H1 (cell line): ENCODE measurements at regions not wholly inside any gene's neighbourhood (a gene's known extent, or its start where the extent isn't known, plus 50 kb on each side); places are given as distances from the start of the nearest gene placed in this dataset.

Source experiments
- CTCF ChIA-PET: fragments of 300-600 bp; sonication (Branson Sonifier 250); formaldehyde crosslinking; loops from one replicate; lab custom pipeline; 2021; ENCODE audit not compliant: partially characterized antibody; lab: Charles Lee
- POLR2A ChIA-PET: fragments of 300-600 bp; sonication (Branson Sonifier 250); formaldehyde crosslinking; loops from one replicate; lab custom pipeline; 2021; ENCODE audit warnings: inconsistent platforms; ENCODE audit not compliant: partially characterized antibody; lab: Charles Lee
- DNase-seq, 2 experiments: peaks; one replicate each; pipeline versions ENCODE4 v3.0.0 to v3.0.0-alpha.2; 2010 to 2022; ENCODE audit warnings: low spot score in 2 of 2, low read depth in 1 of 2, mixed read lengths in 1 of 2
- FAIRE-seq: peaks from 2 replicates; lab custom pipeline; 2011; peaks lifted over from hg19 to GRCh38; lab: Jason Lieb, UNC
- H2AFZ ChIP-seq: 2 replicates; pipeline ENCODE4 v1.8.1; 2012; ENCODE audit warnings: low read length, inconsistent platforms
- H2AK5ac ChIP-seq: 2 replicates; pipeline ENCODE4 v1.6.1; 2013; ENCODE audit warnings: low read depth, low read length
- H2BK120ac ChIP-seq: replicated peaks from 2 replicates; pipeline ENCODE3; 2013; ENCODE audit warnings: low read depth, low read length, inconsistent platforms
- H2BK12ac ChIP-seq: 2 replicates; pipeline ENCODE4 v1.6.1; 2013; ENCODE audit warnings: low read depth, low read length
- H2BK15ac ChIP-seq: 2 replicates; pipeline ENCODE4 v1.6.1; 2013; ENCODE audit warnings: low read length
- H2BK20ac ChIP-seq: 2 replicates; pipeline ENCODE4 v1.6.1; 2013; ENCODE audit warnings: low read length
- H2BK5ac ChIP-seq: 2 replicates; pipeline ENCODE4 v1.6.1; 2013; ENCODE audit warnings: low read depth, low read length
- H3K14ac ChIP-seq: 2 replicates; pipeline ENCODE4 v1.6.1; 2013; ENCODE audit warnings: inconsistent platforms; ENCODE audit not compliant: insufficient read length
- H3K18ac ChIP-seq: 2 replicates; pipeline ENCODE4 v1.6.1; 2013; ENCODE audit warnings: low read length; ENCODE audit errors: extremely low read depth
- H3K23ac ChIP-seq: 2 replicates; pipeline ENCODE4 v1.6.1; 2013; ENCODE audit warnings: inconsistent platforms; ENCODE audit not compliant: insufficient read length
- H3K23me2 ChIP-seq: 2 replicates; pipeline ENCODE4 v1.6.1; 2013; ENCODE audit warnings: low read depth, low read length
- H3K27ac ChIP-seq: 2 replicates; pipeline ENCODE4 v1.6.1; 2011; ENCODE audit warnings: low read depth, low read length, inconsistent platforms
- H3K27me3 ChIP-seq, 4 experiments: replicated peaks in 1 of 4; 1 replicate in 1 of 4; 2 replicates in 3 of 4; pipeline versions ENCODE4 v1.6.1 to v1.8.1; 2011 to 2013; ENCODE audit warnings: low read length in 3 of 4, mild to moderate bottlenecking in 3 of 4, inconsistent platforms in 2 of 4, mixed read lengths in 2 of 4, moderate library complexity in 1 of 4; ENCODE audit not compliant: control insufficient read depth in 3 of 4, insufficient read depth in 3 of 4; ENCODE audit errors: extremely low read depth in 1 of 4
- H3K36me3 ChIP-seq, 4 experiments: 2 replicates each; pipeline versions ENCODE4 v1.6.1 to v1.8.1; 2011 to 2013; ENCODE audit warnings: mild to moderate bottlenecking in 4 of 4, low read length in 3 of 4, moderate library complexity in 2 of 4, control low read depth in 1 of 4, inconsistent platforms in 1 of 4; ENCODE audit not compliant: insufficient read depth in 4 of 4, control insufficient read depth in 2 of 4
- H3K4ac ChIP-seq: replicated peaks from 2 replicates; pipeline ENCODE3; 2013; ENCODE audit warnings: low read length, low read depth, mixed read lengths, inconsistent platforms; ENCODE audit not compliant: insufficient read length
- H3K4me1 ChIP-seq, 4 experiments: replicated peaks in 1 of 4; 1 replicate in 1 of 4; 2 replicates in 3 of 4; pipeline versions ENCODE4 v1.6.1 to v1.8.1; 2011 to 2013; ENCODE audit warnings: low read length in 3 of 4, inconsistent platforms in 2 of 4, mixed read lengths in 1 of 4; ENCODE audit not compliant: insufficient read depth in 4 of 4, control insufficient read depth in 3 of 4
- H3K4me2 ChIP-seq, 2 experiments: 2 replicates each; pipeline versions ENCODE4 v1.6.1 to v1.8.1; 2011 to 2013; ENCODE audit warnings: low read depth in 2 of 2, low read length in 2 of 2, control low read depth in 1 of 2, inconsistent platforms in 1 of 2, mild to moderate bottlenecking in 1 of 2; ENCODE audit not compliant: insufficient read depth in 1 of 2
- H3K4me3 ChIP-seq, 4 experiments: fragments of 200-600, 300-600 bp in 1 of 4; sonication (generic), shearing (Covaris generic), sonication (Bioruptor Twin) in 1 of 4; 2 replicates each; pipeline versions ENCODE4 v1.5.1 to v1.8.1; 2011 to 2016; ENCODE audit warnings: low read length in 4 of 4, low read depth in 3 of 4, control low read depth in 2 of 4, inconsistent platforms in 2 of 4, mild to moderate bottlenecking in 2 of 4, mixed read lengths in 1 of 4, moderate library complexity in 1 of 4; ENCODE audit not compliant: insufficient read depth in 2 of 4; ENCODE audit errors: extremely low read depth in 1 of 4
- H3K56ac ChIP-seq: replicated peaks from 2 replicates; pipeline ENCODE3; 2013; ENCODE audit warnings: low read depth, mild to moderate bottlenecking, mixed read lengths, low read length, inconsistent platforms; ENCODE audit not compliant: insufficient read length
- H3K79me1 ChIP-seq: 2 replicates; pipeline ENCODE4 v1.6.1; 2013; ENCODE audit warnings: low read depth, low read length, control low read depth
- H3K79me2 ChIP-seq, 2 experiments: 2 replicates each; pipeline versions ENCODE4 v1.6.1 to v1.8.1; 2012 to 2013; ENCODE audit warnings: low read length in 2 of 2, mild to moderate bottlenecking in 2 of 2, inconsistent platforms in 1 of 2; ENCODE audit not compliant: insufficient read depth in 2 of 2, control insufficient read depth in 1 of 2
- H3K9ac ChIP-seq, 4 experiments: replicated peaks in 1 of 4; 1 replicate in 1 of 4; 2 replicates in 3 of 4; pipeline versions ENCODE4 v1.6.1 to v1.8.1; 2011 to 2013; ENCODE audit warnings: low read depth in 3 of 4, low read length in 3 of 4, control low read depth in 2 of 4, mild to moderate bottlenecking in 2 of 4, moderate library complexity in 2 of 4, inconsistent platforms in 1 of 4; ENCODE audit errors: extremely low read depth in 1 of 4
- H3K9me3 ChIP-seq, 2 experiments: 2 replicates each; pipeline versions ENCODE4 v1.6.1 to v1.8.1; 2012 to 2013; ENCODE audit warnings: mild to moderate bottlenecking in 2 of 2, moderate library complexity in 2 of 2, control low read depth in 1 of 2, inconsistent platforms in 1 of 2, low read depth in 1 of 2, low read length in 1 of 2, mixed read lengths in 1 of 2; ENCODE audit not compliant: insufficient read depth in 2 of 2
- H4K20me1 ChIP-seq, 2 experiments: replicated peaks in 1 of 2; 2 replicates each; pipeline versions ENCODE3 to v1.8.1; 2011 to 2013; ENCODE audit warnings: inconsistent platforms in 2 of 2, low read length in 2 of 2, mild to moderate bottlenecking in 1 of 2; ENCODE audit not compliant: insufficient read depth in 2 of 2, control insufficient read depth in 1 of 2
- H4K5ac ChIP-seq: 2 replicates; pipeline ENCODE4 v1.6.1; 2013; ENCODE audit warnings: low read length, low read depth, mixed read lengths, inconsistent platforms; ENCODE audit not compliant: insufficient read length
- H4K8ac ChIP-seq: 2 replicates; pipeline ENCODE4 v1.8.0; 2013; ENCODE audit warnings: mild to moderate bottlenecking, moderate library complexity, low read length, inconsistent platforms; ENCODE audit not compliant: insufficient read depth; ENCODE audit errors: extremely low read depth
- H4K91ac ChIP-seq: replicated peaks from 2 replicates; pipeline ENCODE3; 2013; ENCODE audit warnings: low read length, mixed read lengths, inconsistent platforms; ENCODE audit not compliant: insufficient read length
- ASH2L ChIP-seq: fragments of 200-600, 300-600 bp; sonication (generic); IDR thresholded peaks from one replicate; pipeline ENCODE4 v1.7.1; 2017; ENCODE audit warnings: low read length
- FOSL1 ChIP-seq: IDR thresholded peaks from 2 replicates; pipeline ENCODE4 v1.6.1; 2011; ENCODE audit warnings: mild to moderate bottlenecking, low read depth, low read length, moderate library complexity; ENCODE audit not compliant: insufficient read depth
- JUN ChIP-seq: IDR thresholded peaks from 2 replicates; pipeline ENCODE4 v1.6.1; 2011; ENCODE audit warnings: low read depth, mild to moderate bottlenecking, improper control_type of control experiment, low read length
- KDM1A ChIP-seq: fragments of 200-600, 300-600 bp; sonication (generic); IDR thresholded peaks from 2 replicates; pipeline ENCODE4 v1.7.1; 2016; ENCODE audit warnings: mild to moderate bottlenecking, low read length, borderline replicate concordance
- KDM4A ChIP-seq: IDR thresholded peaks from one replicate; pipeline ENCODE4 v1.7.1; 2012; ENCODE audit warnings: low read depth, mild to moderate bottlenecking, moderate library complexity, low read length, inconsistent platforms; ENCODE audit not compliant: severe bottlenecking
- RBBP5 ChIP-seq: IDR thresholded peaks from 2 replicates; pipeline ENCODE4 v1.7.1; 2012; ENCODE audit warnings: low read depth, mild to moderate bottlenecking, inconsistent platforms, low read length, moderate library complexity, borderline replicate concordance
- SAP30 ChIP-seq: fragments of 300-600 bp; sonication (generic); IDR thresholded peaks from 2 replicates; pipeline ENCODE4 v1.7.1; 2012; ENCODE audit warnings: low read length, moderate library complexity, mild to moderate bottlenecking, inconsistent platforms; ENCODE audit not compliant: insufficient read depth, insufficient replicate concordance
- SIRT6 ChIP-seq: IDR thresholded peaks from one replicate; pipeline ENCODE4 v1.7.1; 2012; ENCODE audit warnings: low read length, inconsistent platforms
- SP2 ChIP-seq: IDR thresholded peaks from 2 replicates; pipeline ENCODE4 v1.6.1; 2012; ENCODE audit warnings: mild to moderate bottlenecking, low read length, inconsistent platforms
- SP4 ChIP-seq: IDR thresholded peaks from 2 replicates; pipeline ENCODE4 v1.6.1; 2012; ENCODE audit warnings: low read length, inconsistent platforms
- SUZ12 ChIP-seq: fragments of 200-600 bp; sonication (generic); IDR thresholded peaks from 2 replicates; pipeline ENCODE4 v1.6.1; 2012; ENCODE audit warnings: mild to moderate bottlenecking, inconsistent platforms, low read length, moderate library complexity, mixed read lengths
- TAF1 ChIP-seq: IDR thresholded peaks from 2 replicates; pipeline ENCODE4 v1.6.1; 2011; ENCODE audit warnings: mild to moderate bottlenecking, low read depth, low read length
- TAF7 ChIP-seq: optimal IDR thresholded peaks from 2 replicates; pipeline ENCODE3; 2011; ENCODE audit warnings: low read depth, mild to moderate bottlenecking, inconsistent platforms, low read length, moderate library complexity, borderline replicate concordance
- TEAD4 ChIP-seq: IDR thresholded peaks from 2 replicates; pipeline ENCODE4 v1.6.1; 2012; ENCODE audit warnings: low read depth, low read length, inconsistent platforms, mixed read lengths
- ZNF274 ChIP-seq: IDR thresholded peaks from 2 replicates; pipeline ENCODE4 v1.7.0; 2012; ENCODE audit warnings: low read length, borderline replicate concordance; ENCODE audit errors: extremely low read depth
- WGBS, 2 experiments: shearing (Covaris generic) in 1 of 2; methylation state at CpG; one replicate each; pipeline versions ENCODE4 v1.1.6 to v1.1.7; 2013 to 2015; ENCODE audit warnings: low lambda C conversion rate in 2 of 2, mixed read lengths in 2 of 2, inconsistent platforms in 1 of 2, low coverage in 1 of 2, missing lambda C conversion rate in 1 of 2; ENCODE audit not compliant: insufficient replicate concordance in 2 of 2, insufficient coverage in 1 of 2, insufficient read length in 1 of 2; ENCODE audit errors: extremely low coverage in 1 of 2, missing lambda C conversion rate in 1 of 2; 5-methylcytosine and 5-hydroxymethylcytosine counted together

GRCh38 chr6:48996461-48997119 is 466.5 kb downstream of the MMUT start:
- ChIA-PET CTCF (no interaction called here), POLR2A (no interaction called here)
- H2BK20ac ChIP-seq: no peak overlapping the region
- no peak overlapping the region for H3K14ac ChIP-seq
- 85% methylated on average over 6 of the region's 6 CpGs; no CpG with 5 or more reads in 1 of the 2 experiments for WGBS, 2 experiments
- no peak overlapping the region for H2AFZ ChIP-seq
- no peak overlapping the region for H2BK15ac ChIP-seq
- H4K91ac ChIP-seq: no peak overlapping the region
- no peak overlapping the region for H3K9ac ChIP-seq
- no peaks in the 10 kb centered on the region for H3K23me2 ChIP-seq
- no peak overlapping the region for H4K8ac ChIP-seq
- H3K9me3 ChIP-seq: no peaks in the 10 kb centered on the region
- H2BK12ac ChIP-seq: no peak overlapping the region
- H4K20me1 ChIP-seq: no peaks in the 10 kb centered on the region
- H3K56ac ChIP-seq: no peak overlapping the region
- H2BK120ac ChIP-seq: no peak overlapping the region
- DNase-seq: no peak
- no peaks in the 10 kb centered on the region for H3K79me1 ChIP-seq
- no peaks in the 10 kb centered on the region for H3K79me2 ChIP-seq
- H3K27ac ChIP-seq: no peak overlapping the region
- H3K27me3 ChIP-seq: no peaks in the 10 kb centered on the region
- no peaks in the 10 kb centered on the region for H3K4me1 ChIP-seq
- no peak overlapping the region for H2BK5ac ChIP-seq
- no peak overlapping the region for H3K18ac ChIP-seq
- no peak overlapping the region for H3K23ac ChIP-seq
- no peak overlapping the region for H3K4me3 ChIP-seq
- no peak overlapping the region for H3K4me2 ChIP-seq
- FAIRE-seq: no peak
- no peak overlapping the region for H4K5ac ChIP-seq
- H3K4ac ChIP-seq: no peak overlapping the region
- no peak overlapping the region for H2AK5ac ChIP-seq
- no peaks in the 10 kb centered on the region for H3K36me3 ChIP-seq
- no peak for TF ChIP-seq SIRT6
- no peak for TF ChIP-seq SP2
- TF ChIP-seq TAF1: no peak
- TF ChIP-seq TEAD4: no peak
- no peak for TF ChIP-seq SAP30
- TF ChIP-seq TAF7: no peak
- no peak for TF ChIP-seq RBBP5
- no peak for TF ChIP-seq SUZ12
- no peak for TF ChIP-seq ASH2L
- TF ChIP-seq FOSL1: no peak
- TF ChIP-seq SP4: no peak
- no peak for TF ChIP-seq JUN
- TF ChIP-seq KDM1A: no peak
- no peak for TF ChIP-seq KDM4A
- no peak for TF ChIP-seq ZNF274
